ENCODE measurements at regions not wholly inside any gene's neighbourhood (a gene's known extent, or its start where the extent isn't known, plus 50 kb on each side); places are given as distances from the start of the nearest gene placed in this dataset.

DNA sequence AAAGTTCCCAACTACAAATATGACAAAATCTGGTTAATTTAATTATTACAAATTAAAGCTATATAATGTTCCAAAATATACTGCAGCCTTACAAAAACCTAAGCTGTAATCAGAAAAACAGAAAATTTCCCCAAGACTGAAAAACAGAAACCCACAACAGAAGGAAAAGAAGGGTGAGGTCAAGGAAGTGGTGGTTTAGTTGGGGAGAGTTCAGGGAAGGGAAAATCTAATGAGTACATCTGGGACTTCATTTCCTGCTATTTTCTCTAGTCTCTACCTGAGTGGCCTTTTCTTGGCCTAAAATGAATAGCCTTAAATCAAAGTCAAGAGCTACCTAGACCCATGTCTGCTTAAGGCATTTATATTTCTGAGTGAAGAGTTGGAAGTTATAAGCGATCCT is 66.2 kb upstream of the BEND6 start:
- TF ChIP-seq, protein P1, sequence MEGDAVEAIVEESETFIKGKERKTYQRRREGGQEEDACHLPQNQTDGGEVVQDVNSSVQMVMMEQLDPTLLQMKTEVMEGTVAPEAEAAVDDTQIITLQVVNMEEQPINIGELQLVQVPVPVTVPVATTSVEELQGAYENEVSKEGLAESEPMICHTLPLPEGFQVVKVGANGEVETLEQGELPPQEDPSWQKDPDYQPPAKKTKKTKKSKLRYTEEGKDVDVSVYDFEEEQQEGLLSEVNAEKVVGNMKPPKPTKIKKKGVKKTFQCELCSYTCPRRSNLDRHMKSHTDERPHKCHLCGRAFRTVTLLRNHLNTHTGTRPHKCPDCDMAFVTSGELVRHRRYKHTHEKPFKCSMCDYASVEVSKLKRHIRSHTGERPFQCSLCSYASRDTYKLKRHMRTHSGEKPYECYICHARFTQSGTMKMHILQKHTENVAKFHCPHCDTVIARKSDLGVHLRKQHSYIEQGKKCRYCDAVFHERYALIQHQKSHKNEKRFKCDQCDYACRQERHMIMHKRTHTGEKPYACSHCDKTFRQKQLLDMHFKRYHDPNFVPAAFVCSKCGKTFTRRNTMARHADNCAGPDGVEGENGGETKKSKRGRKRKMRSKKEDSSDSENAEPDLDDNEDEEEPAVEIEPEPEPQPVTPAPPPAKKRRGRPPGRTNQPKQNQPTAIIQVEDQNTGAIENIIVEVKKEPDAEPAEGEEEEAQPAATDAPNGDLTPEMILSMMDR (IDR thresholded peaks at IDR 0.05) = no peak
- no peak for TF ChIP-seq EZH2 (IDR thresholded peaks at IDR 0.05; ENCODE audit: borderline replicate concordance, insufficient read depth, low read depth, low read length, poor library complexity, severe bottlenecking)

Data from B cell (primary cell).